ENCODE measurements at regions not wholly inside any gene's neighbourhood (a gene's known extent, or its start where the extent isn't known, plus 50 kb on each side); places are given as distances from the start of the nearest gene placed in this dataset.

- DNase-seq (ENCODE audit: low read depth) = no peak
These were observed 337.3 kb upstream of the HS3ST1 start for GRCh38 chr4:11765849-11766453.

GRCh38 chr4:11748164-11748872, 319.6 kb upstream of the HS3ST1 start:
- no peak for DNase-seq (ENCODE audit: low read depth)

GRCh38 chr4:11746734-11747133, 318.0 kb upstream of the HS3ST1 start:
- no peak for DNase-seq (ENCODE audit: low read depth)

GRCh38 chr4:11743976-11744375, 315.3 kb upstream of the HS3ST1 start:
- DNase-seq (ENCODE audit: low read depth) = no peak

- DNase-seq (ENCODE audit: low read depth) = no peak
These were observed 314.5 kb upstream of the HS3ST1 start for GRCh38 chr4:11743236-11743635.

GRCh38 chr4:11741190-11741652, 312.5 kb upstream of the HS3ST1 start:
- DNase-seq (ENCODE audit: low read depth) = no peak

GRCh38 chr4:11739992-11740391, 311.3 kb upstream of the HS3ST1 start:
- no peak for DNase-seq (ENCODE audit: low read depth)

GRCh38 chr4:11736978-11737377, 308.3 kb upstream of the HS3ST1 start:
- DNase-seq (ENCODE audit: low read depth) = no peak

- no peak for DNase-seq (ENCODE audit: low read depth)
These were observed 307.0 kb upstream of the HS3ST1 start for GRCh38 chr4:11735651-11736050.

- no peak for DNase-seq (ENCODE audit: low read depth)
These were observed 303.5 kb upstream of the HS3ST1 start for GRCh38 chr4:11732155-11732554.

- no peak for DNase-seq (ENCODE audit: low read depth)
These were observed 301.9 kb upstream of the HS3ST1 start for GRCh38 chr4:11730545-11730944.

- no peak for DNase-seq (ENCODE audit: low read depth)
These were observed 300.9 kb upstream of the HS3ST1 start for GRCh38 chr4:11729548-11729947.

GRCh38 chr4:11727903-11728564, 299.3 kb upstream of the HS3ST1 start:
- DNase-seq (ENCODE audit: low read depth) = no peak

- DNase-seq (ENCODE audit: low read depth) = no peak
These were observed 296.0 kb upstream of the HS3ST1 start for GRCh38 chr4:11724731-11725130.

- no peak for DNase-seq (ENCODE audit: low read depth)
These were observed 293.5 kb upstream of the HS3ST1 start for GRCh38 chr4:11722223-11722622.

GRCh38 chr4:11720292-11720691, 291.6 kb upstream of the HS3ST1 start:
- no peak for DNase-seq (ENCODE audit: low read depth)

GRCh38 chr4:11719879-11720278, 291.2 kb upstream of the HS3ST1 start:
- DNase-seq (ENCODE audit: low read depth) = no peak

- no peak for DNase-seq (ENCODE audit: low read depth)
These were observed 287.2 kb upstream of the HS3ST1 start for GRCh38 chr4:11715753-11716521.

- DNase-seq (ENCODE audit: low read depth) = no peak
These were observed 281.9 kb upstream of the HS3ST1 start for GRCh38 chr4:11710453-11711093.

GRCh38 chr4:11704186-11704830, 275.6 kb upstream of the HS3ST1 start:
- DNase-seq (ENCODE audit: low read depth) = no peak

- DNase-seq (ENCODE audit: low read depth) = no peak
These were observed 274.3 kb upstream of the HS3ST1 start for GRCh38 chr4:11702886-11703557.
